HG03103 (cell line): ENCODE measurements at regions not wholly inside any gene's neighbourhood (a gene's known extent, or its start where the extent isn't known, plus 50 kb on each side); places are given as distances from the start of the nearest gene placed in this dataset.
A peak's percentile ranks its signal among the peaks of the same experiment; 100 is the strongest.

ENCODE experiments used
- ATAC-seq: cut with Tn5 transposase; IDR thresholded peaks from one replicate; pipeline ENCODE4 v1.9.1; 2021; ENCODE audit warnings: low read depth; ENCODE audit not compliant: unreplicated experiment

GRCh38 chr6:21981235-21981833 lies 315.5 kb downstream of the PRL start:
- ATAC-seq = no peak

DNA sequence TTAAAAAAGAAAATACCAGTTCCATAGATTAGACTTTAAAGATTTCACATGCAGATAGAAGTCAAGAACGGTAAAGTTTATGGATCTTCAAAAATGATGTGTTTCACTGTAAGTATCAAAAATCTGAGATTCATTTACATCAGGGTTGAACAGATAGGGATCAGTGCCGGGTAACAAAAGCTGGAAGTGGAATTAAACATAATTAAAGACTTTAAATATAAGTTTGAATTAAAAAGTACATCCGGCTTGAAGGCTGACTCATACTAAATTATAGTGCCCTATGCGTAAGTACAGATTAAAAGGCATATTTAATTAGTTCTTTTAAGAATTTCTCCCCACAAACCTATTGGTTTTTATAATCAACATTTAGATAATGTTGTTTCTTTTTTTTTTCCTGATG lies 312.7 kb downstream of the PRL start:
- no peak for ATAC-seq

DNA sequence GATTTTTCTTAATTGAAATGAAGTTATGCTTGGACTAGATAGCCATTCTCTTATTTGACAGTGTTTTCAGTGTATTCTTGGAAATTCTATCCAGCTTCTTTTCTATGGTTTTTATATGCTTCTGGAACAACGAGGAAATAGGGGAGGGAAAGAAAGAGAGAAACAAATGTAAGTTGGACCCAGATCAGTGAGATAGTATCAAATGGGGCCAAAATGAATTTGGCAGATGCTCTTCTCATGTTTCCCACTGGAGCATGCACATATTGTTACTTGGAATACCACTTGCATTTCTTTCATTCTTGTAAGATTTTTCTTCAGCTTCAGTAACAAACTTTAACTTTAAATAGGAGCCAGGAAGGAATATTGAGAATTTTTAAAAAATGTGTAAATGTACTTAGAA lies 312.3 kb downstream of the PRL start:
- no peak for ATAC-seq

- ATAC-seq = no peak
Measured at GRCh38 chr6:21985904-21986303, 310.9 kb downstream of the PRL start.

DNA sequence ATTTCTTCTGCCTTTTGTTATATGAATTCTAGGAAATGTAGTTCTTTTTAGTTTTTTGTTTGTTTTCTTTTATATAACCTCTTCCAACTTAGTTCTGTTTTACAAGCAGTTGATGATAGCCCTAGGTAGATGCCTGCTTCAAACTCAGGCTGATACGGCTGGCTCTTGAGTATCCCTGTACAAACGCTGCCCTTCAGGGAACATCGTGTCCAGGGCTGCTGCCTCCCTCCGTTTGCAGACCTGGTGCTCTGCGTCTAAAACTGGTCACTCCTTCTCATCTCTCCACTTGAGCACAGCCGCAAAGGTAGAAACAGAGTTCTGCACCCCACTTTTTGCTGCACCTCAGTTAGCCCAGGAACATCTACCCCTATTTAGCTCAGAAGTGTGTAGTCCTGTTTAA lies 310.1 kb downstream of the PRL start:
- ATAC-seq = no peak

GRCh38 chr6:21987501-21987957 lies 309.3 kb downstream of the PRL start:
- ATAC-seq = peak; percentile 91

GRCh38 chr6:21990577-21990976 lies 306.3 kb downstream of the PRL start:
- ATAC-seq = no peak

DNA sequence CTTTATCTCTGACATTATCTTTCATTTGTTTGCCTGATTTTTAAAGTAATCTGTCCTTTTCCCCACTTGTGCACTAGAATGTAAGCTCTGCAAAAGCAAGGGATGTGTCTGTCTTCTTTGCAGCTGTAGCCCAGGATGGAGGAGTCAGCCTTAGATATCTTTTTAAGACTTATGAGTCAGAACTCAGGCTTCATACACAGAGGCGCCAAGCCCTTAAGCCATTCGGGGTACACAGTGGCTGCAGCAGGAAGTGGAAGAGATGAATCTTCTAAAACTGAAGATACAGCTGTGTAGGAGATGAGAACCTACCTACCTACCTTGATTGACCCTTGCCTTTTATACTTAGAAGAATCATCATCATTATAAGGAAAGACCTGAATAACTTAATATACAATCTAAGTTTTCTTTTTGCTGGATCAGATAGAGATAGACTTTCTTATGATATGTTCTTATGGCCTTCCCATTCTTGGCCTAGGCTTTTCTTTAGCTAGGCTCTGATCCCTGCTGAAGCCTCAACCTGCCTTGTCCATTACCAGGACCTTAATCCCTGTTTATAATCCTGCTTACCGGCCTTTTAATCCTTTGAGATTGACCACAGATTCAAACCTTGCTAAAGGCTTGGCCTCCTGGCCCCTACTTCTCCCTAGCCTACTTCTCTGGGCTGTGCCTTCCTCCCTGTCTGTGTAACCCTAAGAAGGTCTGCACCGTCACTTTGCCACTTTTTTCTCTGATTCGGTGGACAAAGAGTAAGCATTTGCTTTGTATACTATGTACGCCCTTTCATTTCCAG lies 304.5 kb downstream of the PRL start:
- no peak for ATAC-seq

- no peak for ATAC-seq
Measured at GRCh38 chr6:21993841-21994240, 303.0 kb downstream of the PRL start.

- no peak for ATAC-seq
Measured at GRCh38 chr6:21994821-21995220, 302.0 kb downstream of the PRL start.

- no peak for ATAC-seq
Measured at GRCh38 chr6:21995318-21995717, 301.5 kb downstream of the PRL start.

GRCh38 chr6:21996425-21997118 lies 300.3 kb downstream of the PRL start:
- no peak for ATAC-seq

- ATAC-seq = no peak
Measured at GRCh38 chr6:21997119-21998037, 299.5 kb downstream of the PRL start.

GRCh38 chr6:21998582-21998981 lies 298.3 kb downstream of the PRL start:
- no peak for ATAC-seq

GRCh38 chr6:21999012-21999528 lies 297.8 kb downstream of the PRL start:
- ATAC-seq = no peak

- no peak for ATAC-seq
Measured at GRCh38 chr6:21999741-22000140, 297.1 kb downstream of the PRL start.

DNA sequence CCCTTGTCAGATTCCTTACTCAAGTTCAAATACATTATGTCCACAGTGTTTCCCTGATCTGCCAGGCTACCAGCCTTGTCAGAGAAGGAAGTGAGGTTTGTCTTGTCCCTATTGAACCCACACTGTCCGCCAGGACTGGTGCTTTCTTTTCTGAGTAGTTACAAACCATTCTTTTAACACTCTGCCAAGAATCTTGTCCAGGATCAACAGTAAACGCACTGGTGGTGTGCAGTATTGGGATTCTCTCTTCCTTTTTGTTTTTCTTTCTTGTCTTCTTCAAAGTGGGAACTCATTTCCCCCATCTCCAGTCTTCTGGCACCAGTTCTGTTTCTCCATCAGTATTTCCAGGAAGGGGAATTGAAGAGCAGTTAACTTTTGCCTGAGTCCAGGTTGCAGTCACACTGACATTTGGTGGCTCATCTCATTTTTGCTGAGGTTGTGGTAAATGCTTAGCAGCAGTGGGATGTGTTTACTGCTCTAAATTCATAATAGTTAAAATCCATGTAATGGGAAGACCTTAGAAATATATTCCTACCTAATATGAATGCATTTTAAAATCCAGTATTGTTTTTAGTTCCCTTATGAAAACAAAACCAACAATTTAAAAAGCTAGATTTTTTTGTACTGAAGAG lies 295.3 kb downstream of the PRL start:
- ATAC-seq = no peak

DNA sequence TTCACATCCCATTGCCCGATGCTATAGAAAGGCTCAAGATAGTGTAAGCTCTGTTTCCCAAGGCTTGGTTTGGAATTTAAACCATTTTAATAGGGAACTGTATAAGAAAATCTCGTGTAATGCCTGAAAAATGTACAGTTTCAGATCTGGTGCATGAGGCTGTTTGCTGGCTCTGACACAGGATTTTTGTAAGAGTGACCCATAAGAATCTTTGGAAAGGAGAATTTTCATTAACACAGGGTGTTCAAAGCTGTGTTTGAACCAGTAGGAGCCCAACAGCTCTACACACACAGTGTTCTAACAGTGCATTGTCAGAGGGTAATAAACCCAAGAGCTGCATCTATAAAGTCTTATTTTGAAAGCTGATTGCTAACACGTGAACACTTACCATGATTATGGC lies 293.5 kb downstream of the PRL start:
- no peak for ATAC-seq

GRCh38 chr6:22006795-22007194 lies 290.0 kb downstream of the PRL start:
- no peak for ATAC-seq

DNA sequence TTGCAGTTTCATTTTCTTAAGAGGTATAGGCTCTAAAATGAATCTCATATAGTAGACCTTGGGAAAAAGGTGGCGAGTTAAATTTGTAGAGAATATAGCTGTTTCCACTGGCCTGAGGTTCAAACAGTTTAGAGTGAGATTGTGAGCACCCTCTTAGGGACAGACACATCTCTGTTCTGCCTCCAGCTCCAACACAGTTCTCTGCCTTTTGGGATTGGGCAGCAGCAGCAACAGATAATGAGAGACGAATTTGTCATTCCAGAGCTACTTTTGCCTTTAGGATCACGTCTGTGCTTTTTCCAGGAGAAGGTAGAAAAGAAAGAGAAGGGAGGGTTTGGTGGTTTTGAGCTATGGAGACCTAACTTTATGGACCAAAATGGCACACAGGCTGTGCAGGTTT lies 289.4 kb downstream of the PRL start:
- no peak for ATAC-seq
